ENCODE measurements at regions not wholly inside any gene's neighbourhood (a gene's known extent, or its start where the extent isn't known, plus 50 kb on each side); places are given as distances from the start of the nearest gene placed in this dataset.

- ChIA-PET CTCF (ENCODE audit: unreplicated experiment) (no interaction called here), POLR2A (no interaction called here)
- Histone ChIP-seq H3K4me2 (ENCODE audit: low read length) (no peak overlapping the region), H3K36me3 (ENCODE audit: insufficient read depth, low read length) (no peaks in the 10 kb centered on the region), H3K9me2 (ENCODE audit: insufficient read depth, low read length) (no peaks in the 10 kb centered on the region), H2AFZ (ENCODE audit: low read length) (no peak overlapping the region), H3K27ac (ENCODE audit: low read depth, low read length, poor library complexity, severe bottlenecking) (no peak overlapping the region), H3K4me3 (ENCODE audit: low read depth, low read length, poor library complexity, severe bottlenecking) (no peak overlapping the region), H4K20me1 (ENCODE audit: insufficient read depth, low read length) (no peaks in the 10 kb centered on the region), H3K9me3 (ENCODE audit: low read length) (no peaks in the 10 kb centered on the region), H3K4me1 (ENCODE audit: insufficient read depth, low read length, poor library complexity, severe bottlenecking) (no peaks in the 10 kb centered on the region), H3K79me2 (ENCODE audit: insufficient read depth, low read depth, low read length) (no peaks in the 10 kb centered on the region)
- intact Hi-C loops (cut with micrococcal nuclease; ENCODE audit: unreplicated experiment) = no loop called here
- no peak for DNase-seq (ENCODE audit: low spot score)
- TF ChIP-seq CTCF (conservative IDR thresholded peaks at IDR 0.05; ENCODE audit: low read length) (no peak), EZH2phosphoT487 (IDR thresholded peaks at IDR 0.05; ENCODE audit: borderline replicate concordance, low read depth, low read length) (no peak)
- no TSS peak for BruUV-seq (replicated peaks)
Observed at GRCh38 chr2:107511970-107512789, 314.5 kb upstream of the RGPD4 start.

- Histone ChIP-seq H3K36me3 (ENCODE audit: insufficient read depth, low read length) (no peaks in the 10 kb centered on the region), H3K4me2 (ENCODE audit: low read length) (no peak overlapping the region), H3K9me2 (ENCODE audit: insufficient read depth, low read length) (no peaks in the 10 kb centered on the region; the same call in 1 of the 2 replicates), H2AFZ (ENCODE audit: low read length) (no peak overlapping the region), H3K9me3 (ENCODE audit: low read length) (no peaks in the 10 kb centered on the region), H3K79me2 (ENCODE audit: insufficient read depth, low read depth, low read length) (no peaks in the 10 kb centered on the region), H3K4me1 (ENCODE audit: insufficient read depth, low read length, poor library complexity, severe bottlenecking) (no peaks in the 10 kb centered on the region), H4K20me1 (ENCODE audit: insufficient read depth, low read length) (no peaks in the 10 kb centered on the region), H3K27ac (ENCODE audit: low read depth, low read length, poor library complexity, severe bottlenecking) (no peak overlapping the region), H3K4me3 (ENCODE audit: low read depth, low read length, poor library complexity, severe bottlenecking) (no peak overlapping the region)
- intact Hi-C loops (cut with micrococcal nuclease; ENCODE audit: unreplicated experiment) = no loop called here
- no peak for TF ChIP-seq CTCF (conservative IDR thresholded peaks at IDR 0.05; ENCODE audit: low read length)
- no peak for TF ChIP-seq EZH2phosphoT487 (IDR thresholded peaks at IDR 0.05; ENCODE audit: borderline replicate concordance, low read depth, low read length)
- POLR2A ChIA-PET = interaction anchor here (1.0 kb wide), 1 partner anchor 12 kb away, joined by 3 read pairs; no protein-coding TSS in a partner anchor
- DNase-seq (ENCODE audit: low spot score) = no peak
- CTCF ChIA-PET (ENCODE audit: unreplicated experiment) = no interaction called here
- no TSS peak for BruUV-seq (replicated peaks)
Observed at GRCh38 chr2:107525406-107525805, 301.3 kb upstream of the RGPD4 start.

- Histone ChIP-seq H3K4me2 (ENCODE audit: low read length) (no peak overlapping the region), H3K4me3 (ENCODE audit: low read depth, low read length, poor library complexity, severe bottlenecking) (no peak overlapping the region), H3K79me2 (ENCODE audit: insufficient read depth, low read depth, low read length) (no peaks in the 10 kb centered on the region), H4K20me1 (ENCODE audit: insufficient read depth, low read length) (no peaks in the 10 kb centered on the region), H3K36me3 (ENCODE audit: insufficient read depth, low read length) (no peaks in the 10 kb centered on the region), H3K9me2 (ENCODE audit: insufficient read depth, low read length) (no peaks in the 10 kb centered on the region; the same call in 1 of the 2 replicates), H3K27ac (ENCODE audit: low read depth, low read length, poor library complexity, severe bottlenecking) (no peak overlapping the region), H3K9me3 (ENCODE audit: low read length) (no peaks in the 10 kb centered on the region), H3K4me1 (ENCODE audit: insufficient read depth, low read length, poor library complexity, severe bottlenecking) (no peaks in the 10 kb centered on the region), H2AFZ (ENCODE audit: low read length) (no peak overlapping the region)
- BruUV-seq (replicated peaks) = no TSS peak
- intact Hi-C loops (cut with micrococcal nuclease; ENCODE audit: unreplicated experiment) = no loop called here
- DNase-seq (ENCODE audit: low spot score) = no peak
- ChIA-PET POLR2A (interaction anchor here (0.6 kb wide), 1 partner anchor 22 kb away, joined by 4 read pairs; no protein-coding TSS in a partner anchor), CTCF (ENCODE audit: unreplicated experiment) (no interaction called here)
- no peak for TF ChIP-seq CTCF (conservative IDR thresholded peaks at IDR 0.05; ENCODE audit: low read length)
- no peak for TF ChIP-seq EZH2phosphoT487 (IDR thresholded peaks at IDR 0.05; ENCODE audit: borderline replicate concordance, low read depth, low read length)
Observed at GRCh38 chr2:107529146-107529545, 297.5 kb upstream of the RGPD4 start.
